OCI-LY7 (cell line): ENCODE measurements at regions not wholly inside any gene's neighbourhood (a gene's known extent, or its start where the extent isn't known, plus 50 kb on each side); places are given as distances from the start of the nearest gene placed in this dataset.

Experiments used
- EZH2phosphoT487 ChIP-seq: fragments of 200-600 bp; sonication (generic); IDR thresholded peaks from 2 replicates; pipeline ENCODE4 v1.6.1; 2018; ENCODE audit warnings: low read depth, borderline replicate concordance, mild to moderate bottlenecking, mixed run types, antibody characterized with exemption, low read length, moderate library complexity, mixed read lengths
- TF ChIP-seq, protein P1 (sequence below): fragments of 200-600 bp; sonication (generic); conservative IDR thresholded peaks from 2 replicates; pipeline ENCODE4 v1.5.1; 2014; ENCODE audit warnings: mild to moderate bottlenecking, antibody characterized with exemption, low read length, moderate library complexity, mixed read lengths

DNA sequence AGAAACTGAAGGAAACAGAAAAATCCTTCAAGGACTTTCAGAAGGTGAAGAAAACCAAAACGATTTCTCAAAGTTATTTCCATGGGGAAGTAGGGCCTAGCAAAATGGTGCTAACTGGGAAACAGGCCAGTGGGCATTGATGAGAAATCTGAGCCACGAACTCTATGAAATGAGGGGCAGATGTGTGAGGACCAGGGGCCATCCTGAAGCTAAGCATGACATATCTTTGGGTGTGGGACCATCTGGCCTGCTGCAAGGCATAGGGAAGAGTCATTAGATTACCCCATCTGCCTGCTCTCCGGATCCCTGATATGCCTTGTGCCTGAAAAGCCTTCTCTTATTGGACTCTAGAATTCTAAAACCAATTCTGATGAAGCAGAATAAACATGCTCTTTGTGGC, 143.8 kb downstream of the PALM2AKAP2 start:
- TF ChIP-seq, protein P1, sequence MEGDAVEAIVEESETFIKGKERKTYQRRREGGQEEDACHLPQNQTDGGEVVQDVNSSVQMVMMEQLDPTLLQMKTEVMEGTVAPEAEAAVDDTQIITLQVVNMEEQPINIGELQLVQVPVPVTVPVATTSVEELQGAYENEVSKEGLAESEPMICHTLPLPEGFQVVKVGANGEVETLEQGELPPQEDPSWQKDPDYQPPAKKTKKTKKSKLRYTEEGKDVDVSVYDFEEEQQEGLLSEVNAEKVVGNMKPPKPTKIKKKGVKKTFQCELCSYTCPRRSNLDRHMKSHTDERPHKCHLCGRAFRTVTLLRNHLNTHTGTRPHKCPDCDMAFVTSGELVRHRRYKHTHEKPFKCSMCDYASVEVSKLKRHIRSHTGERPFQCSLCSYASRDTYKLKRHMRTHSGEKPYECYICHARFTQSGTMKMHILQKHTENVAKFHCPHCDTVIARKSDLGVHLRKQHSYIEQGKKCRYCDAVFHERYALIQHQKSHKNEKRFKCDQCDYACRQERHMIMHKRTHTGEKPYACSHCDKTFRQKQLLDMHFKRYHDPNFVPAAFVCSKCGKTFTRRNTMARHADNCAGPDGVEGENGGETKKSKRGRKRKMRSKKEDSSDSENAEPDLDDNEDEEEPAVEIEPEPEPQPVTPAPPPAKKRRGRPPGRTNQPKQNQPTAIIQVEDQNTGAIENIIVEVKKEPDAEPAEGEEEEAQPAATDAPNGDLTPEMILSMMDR = no peak
- no peak for TF ChIP-seq EZH2phosphoT487
